ENCODE measurements at regions not wholly inside any gene's neighbourhood (a gene's known extent, or its start where the extent isn't known, plus 50 kb on each side); places are given as distances from the start of the nearest gene placed in this dataset.

DNA sequence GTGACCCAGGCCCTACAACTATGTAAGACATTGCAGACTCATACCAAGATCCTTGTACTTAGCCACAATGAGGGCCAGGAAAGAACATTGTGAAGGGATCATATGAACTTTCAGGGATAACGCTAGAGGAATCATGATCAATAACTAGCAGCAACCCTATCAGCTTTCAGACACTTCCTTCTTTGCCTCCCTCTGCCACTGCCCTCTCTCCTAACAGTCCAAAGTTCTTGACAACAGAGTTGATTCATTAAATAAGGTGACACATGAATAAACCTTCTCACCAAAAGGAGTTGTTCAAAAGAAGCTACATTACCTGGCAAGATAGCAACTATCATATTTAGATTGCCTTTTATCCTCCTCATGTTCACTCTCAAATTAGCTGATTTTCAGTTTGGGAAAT is 272.2 kb upstream of the DACH1 start:
- DNase-seq (ENCODE audit: low read depth), result no peak
- no peak overlapping the region for H3K4me3 ChIP-seq (ENCODE audit: low read depth, low read length)
- TF ChIP-seq CTCF (IDR thresholded peaks at IDR 0.05; ENCODE audit: control insufficient read depth, extremely low read depth, insufficient read depth), result no peak

DNA sequence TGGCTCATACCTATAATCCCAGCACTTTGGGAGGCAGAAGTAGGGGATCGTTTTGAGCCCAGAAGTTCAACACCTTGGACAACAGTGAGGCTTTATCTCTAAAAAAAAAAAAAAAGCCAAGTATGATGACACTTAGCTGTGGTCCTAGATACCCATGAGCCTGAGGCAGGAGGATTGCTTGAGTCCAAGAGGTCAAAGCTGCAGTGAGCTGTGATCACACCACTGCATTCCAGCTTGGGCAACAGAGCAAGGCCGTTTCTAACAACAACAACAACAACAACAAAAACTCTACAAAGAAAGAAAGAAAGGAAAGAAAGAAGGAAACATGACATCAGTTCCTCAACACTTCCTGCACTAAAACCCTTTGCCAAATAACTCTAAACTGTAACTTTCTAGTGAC is 265.1 kb upstream of the DACH1 start:
- H3K4me3 ChIP-seq (ENCODE audit: low read depth, low read length), result no peak overlapping the region
- no peak for DNase-seq (ENCODE audit: low read depth)
- TF ChIP-seq CTCF (IDR thresholded peaks at IDR 0.05; ENCODE audit: control insufficient read depth, extremely low read depth, insufficient read depth), result no peak

DNA sequence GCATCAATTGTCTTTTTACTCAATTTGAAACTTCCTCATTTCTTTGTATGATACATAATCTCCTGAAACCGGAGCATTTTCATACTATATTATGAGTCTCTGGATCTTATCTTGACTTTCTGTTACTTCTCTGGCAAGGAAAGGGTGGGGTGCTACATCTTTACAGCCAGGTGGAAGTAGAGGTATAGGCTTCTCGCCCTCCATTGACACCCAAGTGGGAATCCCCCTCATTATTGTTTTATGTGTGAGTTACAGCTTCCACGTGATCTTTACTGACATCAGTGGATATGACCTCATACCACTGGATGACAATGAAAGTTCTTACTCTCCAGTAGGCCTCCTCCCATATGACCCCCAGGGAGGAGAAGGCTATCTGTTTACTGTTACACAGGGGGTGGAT is 262.1 kb upstream of the DACH1 start:
- H3K4me3 ChIP-seq (ENCODE audit: low read depth, low read length), result no peak overlapping the region
- no peak for DNase-seq (ENCODE audit: low read depth)
- TF ChIP-seq CTCF (IDR thresholded peaks at IDR 0.05; ENCODE audit: control insufficient read depth, extremely low read depth, insufficient read depth), result no peak

- no peak for DNase-seq (ENCODE audit: low read depth)
- TF ChIP-seq CTCF (IDR thresholded peaks at IDR 0.05; ENCODE audit: control insufficient read depth, extremely low read depth, insufficient read depth), result no peak
- no peak overlapping the region for H3K4me3 ChIP-seq (ENCODE audit: low read depth, low read length)
Measured at GRCh38 chr13:72127031-72127430, 260.0 kb upstream of the DACH1 start.

DNA sequence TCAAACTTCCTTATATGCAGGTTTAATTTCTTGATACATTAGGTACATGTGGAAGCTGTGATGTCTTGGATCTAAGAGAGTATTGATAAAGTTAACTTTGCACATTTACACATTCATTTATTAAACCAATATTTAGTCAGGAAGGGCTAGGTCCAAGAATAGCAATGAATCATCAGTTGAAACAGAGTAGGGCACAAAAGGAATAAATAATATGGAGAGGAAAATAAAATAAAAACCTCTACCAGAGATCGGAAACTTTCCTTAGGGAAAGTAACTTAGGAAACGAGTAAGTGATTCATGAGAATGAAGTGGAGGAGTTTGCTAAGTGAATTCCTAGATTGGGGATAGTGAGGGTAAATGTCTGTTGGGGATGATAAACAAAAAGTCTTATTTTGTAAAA is 259.4 kb upstream of the DACH1 start:
- TF ChIP-seq CTCF (IDR thresholded peaks at IDR 0.05; ENCODE audit: control insufficient read depth, extremely low read depth, insufficient read depth), result no peak
- DNase-seq (ENCODE audit: low read depth), result no peak
- H3K4me3 ChIP-seq (ENCODE audit: low read depth, low read length), result no peak overlapping the region

DNA sequence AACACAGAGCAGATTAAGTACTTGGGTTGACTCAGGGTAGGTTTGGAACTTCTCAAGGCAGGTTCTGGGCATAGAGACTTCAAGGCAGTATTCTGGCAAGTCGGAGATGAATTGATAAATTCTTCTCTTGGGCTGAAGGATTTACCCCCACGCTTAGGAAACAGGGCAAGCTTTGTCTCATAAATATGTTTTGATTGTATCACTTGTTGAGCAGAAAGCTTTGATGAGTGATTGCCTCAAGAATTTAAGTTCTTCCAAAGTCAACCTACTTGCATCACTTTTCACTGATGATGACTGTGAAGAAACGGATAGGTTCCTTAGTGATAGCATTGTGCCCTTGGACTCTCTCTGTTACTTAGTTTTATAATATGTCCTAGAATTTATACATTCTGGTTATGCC is 258.6 kb upstream of the DACH1 start:
- DNase-seq (ENCODE audit: low read depth), result no peak
- H3K4me3 ChIP-seq (ENCODE audit: low read depth, low read length), result no peak overlapping the region
- TF ChIP-seq CTCF (IDR thresholded peaks at IDR 0.05; ENCODE audit: control insufficient read depth, extremely low read depth, insufficient read depth), result no peak

DNA sequence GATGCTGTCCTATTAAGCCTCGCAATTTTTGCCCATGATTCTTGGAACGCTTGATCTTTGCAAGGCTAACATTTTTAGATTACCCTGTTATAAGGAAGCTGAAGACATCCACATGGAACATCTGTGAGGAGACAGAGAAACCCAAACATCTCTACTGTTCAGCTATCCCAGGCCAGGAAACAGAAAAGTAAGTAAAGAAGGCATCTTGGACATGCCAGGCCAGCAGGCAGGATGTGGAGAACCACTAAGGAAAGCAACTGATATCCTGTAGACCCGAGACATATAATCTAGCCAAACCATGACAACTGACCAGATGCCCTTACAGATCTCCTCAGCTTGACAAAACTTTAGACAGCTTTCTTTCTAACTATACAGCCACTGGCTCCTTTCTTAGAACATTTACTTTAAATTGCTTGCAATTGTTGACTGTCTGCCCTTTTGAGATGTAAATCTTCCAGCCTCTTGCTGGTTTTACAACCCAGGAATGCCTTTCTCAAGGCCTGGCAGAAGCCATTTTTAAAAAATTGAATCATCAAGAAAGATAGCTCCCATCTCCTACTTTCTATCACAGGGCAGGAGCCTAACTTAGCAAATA is 255.8 kb upstream of the DACH1 start:
- no peak for DNase-seq (ENCODE audit: low read depth)
- H3K4me3 ChIP-seq (ENCODE audit: low read depth, low read length), result no peak overlapping the region
- TF ChIP-seq CTCF (IDR thresholded peaks at IDR 0.05; ENCODE audit: control insufficient read depth, extremely low read depth, insufficient read depth), result no peak

Measured in LNCaP clone FGC (cell line).